Transverse colon (tissue), 4 donors: ENCODE measurements at regions not wholly inside any gene's neighbourhood (a gene's known extent, or its start where the extent isn't known, plus 50 kb on each side); places are given as distances from the start of the nearest gene placed in this dataset.

Experiments
- DNase-seq: peaks from one replicate; pipeline ENCODE4 v3.0.0-alpha.2; 2019
- H3K27ac ChIP-seq, 4 donors: fragments of 200-600 bp; sonication (generic); 2 replicates each; pipeline ENCODE4 v1.5.1; 2016 to 2018; ENCODE audit warnings: inconsistent platforms in 4 of 4
- H3K27me3 ChIP-seq: fragments of 200-600 bp; sonication (generic); 2 replicates; pipeline ENCODE4 v1.5.1; 2017; ENCODE audit warnings: inconsistent platforms
- H3K36me3 ChIP-seq, 4 donors: fragments of 200-600 bp; sonication (generic); 2 replicates each; pipeline ENCODE4 v1.5.1; 2017 to 2019; ENCODE audit warnings: inconsistent platforms in 4 of 4
- H3K4me1 ChIP-seq, 4 donors: fragments of 200-600 bp; sonication (generic); 2 replicates each; pipeline ENCODE4 v1.5.1; 2017 to 2020; ENCODE audit warnings: inconsistent platforms in 4 of 4
- H3K4me3 ChIP-seq, 4 donors: fragments of 200-600 bp; sonication (generic); 1 replicate in 1 of 4; 2 replicates in 3 of 4; pipeline versions ENCODE4 v1.5.1 to v1.6.1; 2017 to 2019; ENCODE audit warnings: inconsistent platforms in 4 of 4
- H3K9me3 ChIP-seq, 2 donors: fragments of 200-600 bp; sonication (generic); 2 replicates each; pipeline ENCODE4 v1.5.1; 2017 to 2019; ENCODE audit warnings: inconsistent platforms in 2 of 2
- EP300 ChIP-seq: sonication (generic); formaldehyde crosslinking; IDR thresholded peaks from one replicate; pipeline ENCODE4 v1.6.1; 2017; ENCODE audit warnings: antibody characterized with exemption, low read depth
- POLR2A ChIP-seq: fragments of 450-650 bp; IDR thresholded peaks from one replicate; pipeline ENCODE4 v1.6.1; 2016; ENCODE audit warnings: antibody characterized with exemption, mild to moderate bottlenecking, moderate library complexity
- POLR2AphosphoS5 ChIP-seq, 3 donors: sonication (generic); formaldehyde crosslinking; IDR thresholded peaks; one replicate each; pipeline ENCODE4 v1.6.1; 2016; ENCODE audit warnings: antibody characterized with exemption in 3 of 3
- WGBS, 2 donors: methylation state at CpG; one replicate each; pipeline ENCODE4 v1.1.5; 2018; ENCODE audit warnings: low coverage in 1 of 2; 5-methylcytosine and 5-hydroxymethylcytosine counted together
- in situ Hi-C, 4 donors: fragments of 200-750 bp; cut with MboI; loops; one replicate each; pipeline versions ENCODE4 v1.15.0 to v1.15.1; 2017; ENCODE audit warnings: low sequenced_read_pairs in 3 of 4, low pct_ligation_motif_present in 1 of 4, low pct_unique_long_range_greater_than_20kb in 1 of 4
- intact Hi-C: fragments of 100-400 bp; cut with DNase I; formaldehyde crosslinking; loops from one replicate; pipeline ENCODE4 v1.15.1; 2023; ENCODE audit warnings: low total_unique reads
- TF ChIP-seq, protein P1 (sequence below), 5 experiments: fragments of 200-600 bp in 3 of 5; fragments of 450-650 bp in 2 of 5; sonication (generic) in 3 of 5; IDR thresholded peaks; 1 replicate in 2 of 5; 2 replicates in 3 of 5; pipeline ENCODE4 v1.5.1; 2016 to 2017; ENCODE audit warnings: antibody characterized with exemption in 5 of 5, inconsistent platforms in 3 of 5, mild to moderate bottlenecking in 2 of 5, moderate library complexity in 1 of 5

DNA sequence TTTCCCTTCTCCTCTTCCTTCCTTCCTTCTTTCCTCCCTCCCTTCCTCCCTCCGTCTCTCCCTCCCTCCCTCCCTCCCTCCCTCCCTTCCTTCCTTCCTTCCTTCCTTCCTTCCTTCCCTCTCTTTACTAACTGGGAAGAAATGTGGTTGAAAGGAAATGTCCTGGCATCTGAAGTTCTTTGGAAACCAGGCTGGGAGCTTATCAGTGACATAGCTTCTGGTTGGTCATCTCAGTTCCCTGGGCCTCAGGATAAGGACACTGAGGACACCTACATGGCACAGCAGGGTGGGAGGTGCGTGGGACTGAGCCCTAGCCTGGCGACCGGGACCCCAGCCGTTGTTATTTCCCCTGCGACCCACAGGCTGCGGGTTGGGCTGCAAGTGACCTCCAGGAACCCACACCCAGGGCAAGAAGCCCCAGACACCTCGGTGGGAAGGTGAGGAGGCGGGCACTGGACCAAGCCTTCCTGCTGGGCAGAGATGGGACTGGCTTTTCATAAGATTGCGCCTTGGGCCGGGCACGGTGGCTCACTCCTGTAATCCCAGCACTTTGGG lies 1486.5 kb downstream of the TBC1D22A start:
- H3K36me3 ChIP-seq, result no peaks in the 10 kb centered on the region
- TF ChIP-seq, protein P1, sequence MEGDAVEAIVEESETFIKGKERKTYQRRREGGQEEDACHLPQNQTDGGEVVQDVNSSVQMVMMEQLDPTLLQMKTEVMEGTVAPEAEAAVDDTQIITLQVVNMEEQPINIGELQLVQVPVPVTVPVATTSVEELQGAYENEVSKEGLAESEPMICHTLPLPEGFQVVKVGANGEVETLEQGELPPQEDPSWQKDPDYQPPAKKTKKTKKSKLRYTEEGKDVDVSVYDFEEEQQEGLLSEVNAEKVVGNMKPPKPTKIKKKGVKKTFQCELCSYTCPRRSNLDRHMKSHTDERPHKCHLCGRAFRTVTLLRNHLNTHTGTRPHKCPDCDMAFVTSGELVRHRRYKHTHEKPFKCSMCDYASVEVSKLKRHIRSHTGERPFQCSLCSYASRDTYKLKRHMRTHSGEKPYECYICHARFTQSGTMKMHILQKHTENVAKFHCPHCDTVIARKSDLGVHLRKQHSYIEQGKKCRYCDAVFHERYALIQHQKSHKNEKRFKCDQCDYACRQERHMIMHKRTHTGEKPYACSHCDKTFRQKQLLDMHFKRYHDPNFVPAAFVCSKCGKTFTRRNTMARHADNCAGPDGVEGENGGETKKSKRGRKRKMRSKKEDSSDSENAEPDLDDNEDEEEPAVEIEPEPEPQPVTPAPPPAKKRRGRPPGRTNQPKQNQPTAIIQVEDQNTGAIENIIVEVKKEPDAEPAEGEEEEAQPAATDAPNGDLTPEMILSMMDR (IDR thresholded peaks at IDR 0.05), result no peak
- WGBS, 2 donors, result 96% methylated on average over 4 of the region's 12 CpGs; no CpG with 5 or more reads in 1 of the 2 donors
- peaks cover 3 to 6% (median 3%) of the 10 kb centered on the region in 4 donors for H3K4me1 ChIP-seq
- no peak overlapping the region for H3K4me3 ChIP-seq
- no peaks in the 10 kb centered on the region for H3K9me3 ChIP-seq
- DNase-seq, result no peak
- no peak overlapping the region for H3K27ac ChIP-seq
- H3K27me3 ChIP-seq, result peaks cover 6% of the 10 kb centered on the region
- in situ Hi-C loops, result no loop called here
- intact Hi-C loops, result no loop called here

DNA sequence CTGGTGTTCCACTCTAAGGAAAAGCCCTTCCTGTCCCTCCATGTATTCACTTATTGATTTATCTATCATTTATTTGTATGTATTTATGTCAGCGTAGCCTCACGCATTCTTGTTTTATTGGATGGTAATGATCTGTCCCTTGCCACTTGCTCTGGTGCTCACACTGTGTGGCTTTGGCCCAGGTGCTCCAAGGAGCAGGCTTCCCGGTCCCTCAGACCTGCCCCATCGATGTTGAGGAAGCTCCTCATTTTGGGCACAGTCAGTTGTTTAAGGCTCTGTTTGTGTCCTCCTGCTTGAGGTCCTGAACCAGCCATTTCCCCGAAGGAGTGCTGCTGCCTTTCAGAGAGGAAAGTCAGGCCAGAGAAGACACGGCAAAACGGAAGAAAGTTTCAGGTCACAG lies 1485.4 kb downstream of the TBC1D22A start:
- Histone ChIP-seq H3K4me1 (no peaks in the 10 kb centered on the region), H3K27me3 (peaks cover 4% of the 10 kb centered on the region), H3K9me3 (no peaks in the 10 kb centered on the region), H3K27ac (no peak overlapping the region), H3K36me3 (no peaks in the 10 kb centered on the region), H3K4me3 (no peak overlapping the region)
- TF ChIP-seq POLR2A (no peak), POLR2AphosphoS5 (IDR thresholded peaks at IDR 0.05) (no peak), EP300 (no peak)
- TF ChIP-seq, protein P1 (IDR thresholded peaks at IDR 0.05), result no peak
- no peak for DNase-seq
- in situ Hi-C loops (no loop called here), intact Hi-C loops (no loop called here)
- 85% methylated on average over 7 of the region's 7 CpGs; no CpG with 5 or more reads in 1 of the 2 donors for WGBS, 2 donors

DNA sequence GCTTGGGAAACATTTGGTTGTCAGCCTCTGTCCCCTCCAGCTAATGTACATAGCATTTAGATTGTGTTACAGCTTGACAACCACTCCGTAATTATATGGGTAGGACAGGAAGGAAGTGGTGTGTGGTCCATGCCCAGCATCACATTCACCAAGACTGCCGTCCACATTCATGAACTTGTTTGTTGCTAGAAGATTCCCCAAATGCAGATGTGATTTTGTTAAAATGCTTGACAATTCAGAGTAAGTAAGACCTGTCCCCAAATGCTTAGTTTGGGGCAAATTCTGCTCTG lies 1482.7 kb downstream of the TBC1D22A start:
- TF ChIP-seq, protein P1 (IDR thresholded peaks at IDR 0.05), result no peak
- no peak for TF ChIP-seq EP300
- TF ChIP-seq POLR2A, result no peak
- no peak for TF ChIP-seq POLR2AphosphoS5 (IDR thresholded peaks at IDR 0.05)
- in situ Hi-C loops, result no loop called here
- DNase-seq, result no peak
- Histone ChIP-seq H3K36me3 (no peaks in the 10 kb centered on the region), H3K27ac (no peak overlapping the region), H3K9me3 (no peaks in the 10 kb centered on the region), H3K27me3 (no peaks in the 10 kb centered on the region), H3K4me1 (no peaks in the 10 kb centered on the region), H3K4me3 (no peak overlapping the region)
- intact Hi-C loops, result no loop called here
- WGBS, 2 donors, result 54% methylated on average over 2 of the region's 2 CpGs; no CpG with 5 or more reads in 1 of the 2 donors

DNA sequence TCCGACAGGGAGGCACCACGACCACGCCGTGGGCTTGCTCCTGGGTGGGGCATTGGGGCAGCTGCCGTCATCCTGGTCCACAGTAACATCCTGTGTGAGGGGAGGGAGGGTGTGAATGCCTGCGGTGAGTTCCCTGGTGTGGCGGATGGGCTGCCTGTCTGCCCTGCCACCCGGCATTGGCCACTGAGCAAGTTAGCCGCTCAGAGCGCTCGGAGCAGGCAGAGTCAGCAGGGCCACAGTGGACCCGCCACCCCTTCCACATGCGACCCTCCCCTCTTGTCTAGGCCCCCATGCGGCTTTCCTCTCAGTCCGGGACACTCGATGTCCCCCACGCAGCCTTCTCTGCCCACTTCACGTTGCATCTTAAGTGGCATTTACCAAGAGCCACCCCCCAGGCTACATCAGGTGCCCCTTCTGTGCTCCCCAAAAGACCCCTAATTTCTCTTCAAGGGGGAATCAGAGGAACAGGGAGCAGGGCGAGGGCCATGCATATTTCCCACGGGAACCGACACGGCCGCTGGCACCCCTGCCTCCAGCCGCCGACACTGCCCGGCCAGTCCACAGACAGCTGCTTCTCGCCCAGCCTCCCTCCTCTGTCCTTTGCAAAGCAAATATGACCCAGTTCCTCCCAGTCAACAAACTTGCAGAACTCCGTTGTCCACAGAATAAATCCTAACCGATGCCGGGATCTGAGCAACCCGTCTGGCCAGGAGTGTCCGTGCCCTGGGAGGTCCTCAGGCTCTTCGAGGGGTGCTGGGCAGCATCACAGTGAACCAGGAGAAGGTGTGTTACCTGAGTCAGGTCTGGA lies 1482.1 kb downstream of the TBC1D22A start:
- no peak overlapping the region for H3K4me3 ChIP-seq
- TF ChIP-seq, protein P1 (IDR thresholded peaks at IDR 0.05), result no peak
- TF ChIP-seq EP300 (no peak), POLR2A (no peak), POLR2AphosphoS5 (IDR thresholded peaks at IDR 0.05) (no peak)
- no peaks in the 10 kb centered on the region for H3K4me1 ChIP-seq
- no peaks in the 10 kb centered on the region for H3K9me3 ChIP-seq
- no peaks in the 10 kb centered on the region for H3K27me3 ChIP-seq
- H3K36me3 ChIP-seq, result no peaks in the 10 kb centered on the region
- no peak overlapping the region for H3K27ac ChIP-seq
- intact Hi-C loops, result no loop called here
- DNase-seq, result no peak
- in situ Hi-C loops, result no loop called here
- 92 to 100% methylated on average over 1 to 30 of the region's 33 CpGs for WGBS, 2 donors
